K562 (cell line): ENCODE measurements at regions not wholly inside any gene's neighbourhood (a gene's known extent, or its start where the extent isn't known, plus 50 kb on each side); places are given as distances from the start of the nearest gene placed in this dataset.

Experiments used
- ATAC-seq: fragments of 200-7000 bp; cut with Tn5 transposase; 3 replicates; pipeline ENCODE4 v1.9.1; 2020; ENCODE audit warnings: moderate library complexity
- BruUV-seq: library from RNA; stranded (reverse); fragments of 400-500 nt; replicated peaks from 2 replicates; lab custom pipeline; 2021; lab: Mats Ljungman, UMichigan
- CTCF ChIA-PET: fragments of 300-600 bp; formaldehyde crosslinking; extraction: SDS; loops from one replicate; lab custom pipeline; 2021; ENCODE audit warnings: low intra/inter-chr PET ratio; lab: Yijun Ruan, JAX
- POLR2A ChIA-PET: fragments of 300-600, 350-650 bp; sonication (Branson Sonifier 250); formaldehyde crosslinking; extraction: SDS; loops from one replicate; lab custom pipeline; 2021; ENCODE audit warnings: antibody characterized with exemption, inconsistent platforms; lab: Yijun Ruan, JAX
- DNase-seq, 4 experiments: peaks; one replicate each; pipeline versions ENCODE4 v3.0.0 to v3.0.0-alpha.2; 2011 to 2018; ENCODE audit warnings: low spot score in 3 of 4, mixed read lengths in 3 of 4; ENCODE audit errors: extremely low read depth in 1 of 4
- FAIRE-seq: peaks from 2 replicates; lab custom pipeline; 2011; peaks lifted over from hg19 to GRCh38; lab: Jason Lieb, UNC
- H2AFZ ChIP-seq: 2 replicates; pipeline ENCODE4 v1.6.0; 2011; ENCODE audit warnings: low read depth, low read length, control low read depth, inconsistent platforms
- H3K27ac ChIP-seq: fragments of 200-600 bp; 3 replicates; pipeline ENCODE4 v1.8.0; 2011; ENCODE audit warnings: low read depth, mild to moderate bottlenecking, control low read depth, inconsistent platforms, low read length, moderate library complexity, mixed read lengths; ENCODE audit errors: extremely low read depth
- H3K27me3 ChIP-seq, 2 experiments: fragments of 300-600 bp in 1 of 2; 2 replicates in 1 of 2; 3 replicates in 1 of 2; pipeline versions ENCODE4 v1.6.0 to v1.8.0; 2011; ENCODE audit warnings: inconsistent platforms in 2 of 2, low read length in 2 of 2, mild to moderate bottlenecking in 1 of 2, mixed read lengths in 1 of 2, moderate library complexity in 1 of 2; ENCODE audit not compliant: control insufficient read depth in 2 of 2, insufficient read depth in 2 of 2
- H3K36me3 ChIP-seq: fragments of 300-600 bp; 3 replicates; pipeline ENCODE4 v1.8.0; 2011; ENCODE audit warnings: mild to moderate bottlenecking, low read length, inconsistent platforms; ENCODE audit not compliant: control insufficient read depth, insufficient read depth
- H3K4me1 ChIP-seq, 2 experiments: fragments of 200-600 bp in 1 of 2; replicated peaks in 1 of 2; 2 replicates in 1 of 2; 3 replicates in 1 of 2; pipeline versions ENCODE4 v1.5.1 to v1.8.0; 2011; ENCODE audit warnings: inconsistent platforms in 2 of 2, low read length in 2 of 2, mild to moderate bottlenecking in 1 of 2, mixed read lengths in 1 of 2, moderate library complexity in 1 of 2; ENCODE audit not compliant: control insufficient read depth in 2 of 2, insufficient read depth in 2 of 2
- H3K4me2 ChIP-seq: 2 replicates; pipeline ENCODE4 v1.6.1; 2011; ENCODE audit warnings: low read length, control low read depth, inconsistent platforms, mixed read lengths; ENCODE audit not compliant: insufficient read depth
- H3K4me3 ChIP-seq: fragments of 200-600 bp; sonication (generic), shearing (Covaris generic); 2 replicates; pipeline ENCODE4 v1.5.1; 2016; ENCODE audit warnings: control low read depth, inconsistent platforms
- H3K79me2 ChIP-seq: fragments of 200-600 bp; 3 replicates; pipeline ENCODE4 v1.8.0; 2011; ENCODE audit warnings: low read length, inconsistent platforms; ENCODE audit not compliant: control insufficient read depth, insufficient read depth
- H3K9ac ChIP-seq, 2 experiments: 2 replicates each; pipeline versions ENCODE4 v1.6.0 to v1.6.1; 2011; ENCODE audit warnings: low read depth in 2 of 2, low read length in 2 of 2, control low read depth in 1 of 2, inconsistent platforms in 1 of 2, mild to moderate bottlenecking in 1 of 2, mixed read lengths in 1 of 2; ENCODE audit not compliant: insufficient read depth in 1 of 2
- H3K9me1 ChIP-seq: one replicate; pipeline ENCODE4 v1.6.0; 2011; ENCODE audit warnings: inconsistent platforms, mild to moderate bottlenecking, low read length, moderate library complexity; ENCODE audit not compliant: control insufficient read depth, insufficient read depth
- H3K9me3 ChIP-seq: replicated peaks from 2 replicates; pipeline ENCODE4 v1.5.1; 2011; ENCODE audit warnings: low read depth, low read length, inconsistent platforms; ENCODE audit not compliant: control insufficient read depth, insufficient read depth
- H4K20me1 ChIP-seq: replicated peaks from 2 replicates; pipeline ENCODE4 v1.6.1; 2011; ENCODE audit warnings: low read length, inconsistent platforms, mixed read lengths; ENCODE audit not compliant: control insufficient read depth, insufficient read depth
- ADNP ChIP-seq: fragments of 200-800 bp; sonication (Bioruptor generic); IDR thresholded peaks from 2 replicates; pipeline ENCODE4 v1.6.1; 2016; ENCODE audit warnings: missing genetic modification characterization, missing compliant biosample characterization
- ATF4 ChIP-seq: fragments of 450-650 bp; formaldehyde crosslinking; IDR thresholded peaks from 2 replicates; pipeline ENCODE4 v1.4.0; 2022; ENCODE audit warnings: mild to moderate bottlenecking, moderate library complexity
- C11orf30 ChIP-seq: fragments of 450-650 bp; IDR thresholded peaks from 2 replicates; pipeline ENCODE4 v1.6.1; 2016; ENCODE audit warnings: low read depth, mild to moderate bottlenecking
- EGR1 ChIP-seq: fragments of 450-650 bp; conservative IDR thresholded peaks from 2 replicates; pipeline ENCODE4 v1.6.1; 2017; ENCODE audit warnings: mild to moderate bottlenecking
- FOXK1 ChIP-seq: sonication (generic); formaldehyde crosslinking; IDR thresholded peaks from 2 replicates; pipeline ENCODE4 v1.8.0; 2022; ENCODE audit warnings: missing genetic modification reagents, mild to moderate bottlenecking, borderline replicate concordance
- FOXK2 ChIP-seq, 2 experiments: fragments of 450-650 bp; IDR thresholded peaks in 1 of 2; conservative IDR thresholded peaks in 1 of 2; 2 replicates each; pipeline ENCODE4 v1.6.1; 2016; ENCODE audit warnings: low read depth in 2 of 2, mild to moderate bottlenecking in 1 of 2
- HMG20A ChIP-seq: fragments of 450-650 bp; formaldehyde crosslinking; conservative IDR thresholded peaks from 2 replicates; pipeline ENCODE4 v1.4.0; 2020; ENCODE audit warnings: mild to moderate bottlenecking, mixed read lengths
- MAFF ChIP-seq: IDR thresholded peaks from 2 replicates; pipeline ENCODE4 v1.6.1; 2012; ENCODE audit warnings: low read length, improper control_type of control experiment
- MAFG ChIP-seq: fragments of 450-650 bp; conservative IDR thresholded peaks from 2 replicates; pipeline ENCODE4 v1.6.1; 2016; ENCODE audit warnings: missing genetic modification characterization, missing compliant biosample characterization
- MLLT1 ChIP-seq, 2 experiments: fragments of 450-650 bp; IDR thresholded peaks; 2 replicates each; pipeline ENCODE4 v1.6.1; 2016
- MLX ChIP-seq, 2 experiments: fragments of 450-650 bp in 1 of 2; sonication (generic) in 1 of 2; formaldehyde crosslinking; conservative IDR thresholded peaks; 2 replicates each; pipeline versions ENCODE4 v1.4.0 to v1.8.1; 2020 to 2022; ENCODE audit warnings: mild to moderate bottlenecking in 1 of 2, missing genetic modification reagents in 1 of 2
- RFX7 ChIP-seq: fragments of 250-450 bp; sonication (Bioruptor Pico); IDR thresholded peaks from 2 replicates; pipeline ENCODE4 v1.5.1; 2021; ENCODE audit warnings: mild to moderate bottlenecking
- SNRNP70 ChIP-seq: fragments of 200-400 bp; formaldehyde crosslinking; optimal IDR thresholded peaks from 2 replicates; pipeline ENCODE3; 2017; ENCODE audit warnings: low read depth, low read length
- ZNF146 ChIP-seq: IDR thresholded peaks from one replicate; pipeline ENCODE4 v1.6.1; 2018; ENCODE audit warnings: missing compliant biosample characterization; ENCODE audit not compliant: unreplicated experiment
- ZNF316 ChIP-seq: fragments of 450-650 bp; IDR thresholded peaks from 2 replicates; pipeline ENCODE4 v1.6.1; 2016
- WGBS: fragments of 100-300 bp; shearing (Covaris generic); methylation state at CpG from one replicate; pipeline ENCODE4 v1.1.6; 2016; ENCODE audit warnings: low coverage, mixed read lengths; ENCODE audit not compliant: insufficient coverage; ENCODE audit errors: missing lambda C conversion rate; 5-methylcytosine and 5-hydroxymethylcytosine counted together
- in situ Hi-C: fragments of 300-500 bp; cut with MboI; formaldehyde crosslinking; loops from 4 replicates; pipeline ENCODE4 v1.15.0; 2018; ENCODE audit warnings: inconsistent platforms, mixed read lengths
- intact Hi-C: fragments of 100-400 bp; cut with micrococcal nuclease; formaldehyde crosslinking; loops from 2 replicates; pipeline ENCODE4 v1.14.2; 2022

- Histone ChIP-seq H3K4me2 (no peak overlapping the region), H3K9ac (no peak overlapping the region), H2AFZ (no peak overlapping the region), H3K27ac (no peak overlapping the region), H3K79me2 (no peaks in the 10 kb centered on the region), H3K4me1 (no peaks in the 10 kb centered on the region), H3K9me1 (no peaks in the 10 kb centered on the region), H3K36me3 (no peaks in the 10 kb centered on the region), H4K20me1 (no peaks in the 10 kb centered on the region), H3K4me3 (no peak overlapping the region), H3K27me3 (no peaks in the 10 kb centered on the region), H3K9me3 (no peaks in the 10 kb centered on the region)
- no peak for DNase-seq
- ATAC-seq = no peak
- 5% methylated on average over 2 of the region's 2 CpGs for WGBS
- ChIA-PET CTCF (no interaction called here), POLR2A (no interaction called here)
- intact Hi-C loops (no loop called here), in situ Hi-C loops (no loop called here)
- no peak for TF ChIP-seq FOXK1 (CRISPR knock-in tag)
- TF ChIP-seq EGR1 = no peak
- TF ChIP-seq FOXK2 (conservative IDR thresholded peaks at IDR 0.05 in 1 of 2, IDR thresholded peaks at IDR 0.05 in 1 of 2; ENCODE audit: low read depth in 2 of 2) = no peak
- peak; percentile 40; the same call in 1 of the 2 replicates for TF ChIP-seq MAFG (tag)
- TF ChIP-seq MLX (CRISPR knock-in tag; conservative IDR thresholded peaks at IDR 0.05) = no peak
- TF ChIP-seq RFX7 (CRISPR knock-in tag) = no peak
- no peak for TF ChIP-seq MLLT1 (IDR thresholded peaks at IDR 0.05)
- no peak for TF ChIP-seq SNRNP70
- no peak for TF ChIP-seq ZNF146 (CRISPR knock-in tag)
- no peak for TF ChIP-seq ATF4
- TF ChIP-seq HMG20A = no peak
- no peak for TF ChIP-seq ADNP (tag)
- TF ChIP-seq C11orf30 = peak; percentile 33; the same call in 1 of the 2 replicates
- TF ChIP-seq ZNF316 = peak; percentile 64
- TF ChIP-seq MAFF = peak; percentile 43; the same call in 1 of the 2 replicates
- BruUV-seq = no TSS peak
- FAIRE-seq = no peak
Observed at GRCh38 chr4:133812954-133813353, 388.6 kb downstream of the PABPC4L start.
